HL-60 (cell line): ENCODE measurements at regions not wholly inside any gene's neighbourhood (a gene's known extent, or its start where the extent isn't known, plus 50 kb on each side); places are given as distances from the start of the nearest gene placed in this dataset.

Experiments
- POLR2AphosphoS5 ChIP-seq: IDR thresholded peaks from 2 replicates; pipeline ENCODE4 v1.6.1; 2012; ENCODE audit warnings: low read depth
- TF ChIP-seq, protein P1 (sequence below): IDR thresholded peaks from one replicate; pipeline ENCODE4 v1.5.1; 2011; ENCODE audit warnings: low read length, control low read depth, inconsistent platforms; ENCODE audit not compliant: insufficient read depth

DNA sequence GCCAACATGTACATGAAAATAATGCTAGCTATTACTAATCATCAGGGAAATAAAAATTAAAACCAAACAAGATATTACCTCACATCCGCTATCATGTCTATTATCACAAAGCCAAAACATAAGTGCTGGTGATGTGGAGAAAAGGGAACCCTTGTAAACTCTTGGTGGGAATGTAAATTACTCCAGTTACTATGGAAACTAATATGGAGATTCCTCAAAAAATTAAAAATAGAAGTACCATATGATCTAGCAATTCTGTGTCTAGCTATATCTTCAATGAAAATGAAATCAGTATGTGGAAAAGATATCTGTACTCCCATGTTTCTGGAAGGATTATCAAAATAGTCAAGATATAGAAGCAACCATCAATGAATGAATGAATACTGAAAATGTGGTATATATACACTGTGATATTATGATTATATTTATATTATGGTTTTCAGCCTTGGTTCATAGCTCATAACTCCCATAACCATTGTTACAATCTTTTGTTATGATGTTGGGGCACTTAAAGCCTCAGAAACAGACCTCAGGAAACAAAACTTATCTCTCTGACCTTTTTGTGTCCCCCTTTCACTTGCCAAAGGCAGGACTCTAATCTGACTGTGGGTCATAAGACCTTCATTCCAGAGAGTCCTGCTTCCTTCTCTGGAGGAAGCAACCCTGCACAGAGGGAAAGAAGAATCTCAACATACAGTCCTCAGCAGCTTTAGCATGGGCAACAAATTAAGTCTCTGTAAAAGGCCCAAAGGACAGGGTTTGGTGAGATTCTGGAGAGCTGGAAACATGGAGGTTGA is 933.2 kb downstream of the ADGRL3 start:
- TF ChIP-seq, protein P1, sequence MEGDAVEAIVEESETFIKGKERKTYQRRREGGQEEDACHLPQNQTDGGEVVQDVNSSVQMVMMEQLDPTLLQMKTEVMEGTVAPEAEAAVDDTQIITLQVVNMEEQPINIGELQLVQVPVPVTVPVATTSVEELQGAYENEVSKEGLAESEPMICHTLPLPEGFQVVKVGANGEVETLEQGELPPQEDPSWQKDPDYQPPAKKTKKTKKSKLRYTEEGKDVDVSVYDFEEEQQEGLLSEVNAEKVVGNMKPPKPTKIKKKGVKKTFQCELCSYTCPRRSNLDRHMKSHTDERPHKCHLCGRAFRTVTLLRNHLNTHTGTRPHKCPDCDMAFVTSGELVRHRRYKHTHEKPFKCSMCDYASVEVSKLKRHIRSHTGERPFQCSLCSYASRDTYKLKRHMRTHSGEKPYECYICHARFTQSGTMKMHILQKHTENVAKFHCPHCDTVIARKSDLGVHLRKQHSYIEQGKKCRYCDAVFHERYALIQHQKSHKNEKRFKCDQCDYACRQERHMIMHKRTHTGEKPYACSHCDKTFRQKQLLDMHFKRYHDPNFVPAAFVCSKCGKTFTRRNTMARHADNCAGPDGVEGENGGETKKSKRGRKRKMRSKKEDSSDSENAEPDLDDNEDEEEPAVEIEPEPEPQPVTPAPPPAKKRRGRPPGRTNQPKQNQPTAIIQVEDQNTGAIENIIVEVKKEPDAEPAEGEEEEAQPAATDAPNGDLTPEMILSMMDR, result no peak
- TF ChIP-seq POLR2AphosphoS5, result no peak
